Gastroesophageal sphincter (tissue), 4 donors: ENCODE measurements at regions not wholly inside any gene's neighbourhood (a gene's known extent, or its start where the extent isn't known, plus 50 kb on each side); places are given as distances from the start of the nearest gene placed in this dataset.
A peak's percentile ranks its signal among the peaks of the same experiment; 100 is the strongest.

Source experiments
- ATAC-seq: fragments of 150-250 bp; one replicate; pipeline ENCODE4 v1.9.1; 2016; ENCODE audit warnings: mild to moderate bottlenecking, moderate library complexity
- H3K27ac ChIP-seq, 4 donors: fragments of 200-600 bp; sonication (generic) in 3 of 4; 1 replicate in 3 of 4; 2 replicates in 1 of 4; pipeline ENCODE4 v1.5.1; 2016 to 2019
- H3K27me3 ChIP-seq: fragments of 200-600 bp; sonication (generic); one replicate; pipeline ENCODE4 v1.5.1; 2019
- H3K36me3 ChIP-seq, 2 donors: fragments of 200-600 bp; sonication (generic); one replicate each; pipeline ENCODE4 v1.5.1; 2019; ENCODE audit warnings: control low read depth in 1 of 2
- H3K4me1 ChIP-seq, 3 donors: fragments of 200-600 bp; sonication (generic); 1 replicate in 2 of 3; 2 replicates in 1 of 3; pipeline ENCODE4 v1.5.1; 2016 to 2019; ENCODE audit warnings: control low read depth in 2 of 3
- H3K4me3 ChIP-seq, 2 donors: fragments of 200-600 bp; sonication (generic); one replicate each; pipeline ENCODE4 v1.5.1; 2019; ENCODE audit warnings: mild to moderate bottlenecking in 1 of 2, moderate library complexity in 1 of 2
- H3K9me3 ChIP-seq, 3 donors: fragments of 200-600 bp; sonication (generic); one replicate each; pipeline ENCODE4 v1.5.1; 2017 to 2019; ENCODE audit warnings: control low read depth in 2 of 3
- EP300 ChIP-seq: sonication (generic); formaldehyde crosslinking; IDR thresholded peaks from one replicate; pipeline ENCODE4 v1.6.1; 2017; ENCODE audit warnings: antibody characterized with exemption, mild to moderate bottlenecking
- POLR2A ChIP-seq, 2 donors: fragments of 450-650 bp; IDR thresholded peaks; one replicate each; pipeline ENCODE4 v1.6.1; 2017; ENCODE audit warnings: antibody characterized with exemption in 2 of 2, mild to moderate bottlenecking in 2 of 2, moderate library complexity in 1 of 2
- POLR2AphosphoS5 ChIP-seq: sonication (generic); formaldehyde crosslinking; IDR thresholded peaks from one replicate; pipeline ENCODE4 v1.6.1; 2017; ENCODE audit warnings: antibody characterized with exemption
- whole genome bisulfite sequencing, 2 donors: methylation state at CpG; one replicate each; pipeline ENCODE4 v1.1.5; 2018; ENCODE audit warnings: low coverage in 1 of 2; 5-methylcytosine and 5-hydroxymethylcytosine counted together
- TF ChIP-seq, protein P1 (sequence below), 4 experiments: fragments of 200-600 bp in 2 of 4; fragments of 450-650 bp in 2 of 4; sonication (generic) in 1 of 4; IDR thresholded peaks; one replicate each; pipeline ENCODE4 v1.5.1; 2017 to 2019; ENCODE audit warnings: antibody characterized with exemption in 4 of 4, mild to moderate bottlenecking in 2 of 4, moderate library complexity in 2 of 4

DNA sequence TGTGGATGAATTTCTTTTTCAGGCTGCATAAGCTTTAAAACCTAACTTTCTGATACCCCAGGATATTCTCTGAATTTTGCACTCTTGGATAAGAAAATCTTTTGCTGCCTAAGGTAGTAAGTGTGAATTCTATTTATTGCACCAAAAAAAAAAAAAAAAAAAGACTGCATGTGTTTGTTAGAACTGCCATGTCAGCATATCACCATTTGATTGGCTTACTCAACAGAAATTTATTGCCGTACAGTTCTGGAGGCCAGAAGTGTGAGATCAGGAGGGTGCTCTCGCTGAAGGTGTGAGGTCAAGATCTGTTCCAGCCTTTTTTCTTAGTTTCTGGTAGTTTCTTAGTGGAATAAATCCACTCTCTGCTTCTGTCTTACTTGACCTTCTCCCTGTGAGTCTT, 1250.0 kb upstream of the PRKX start:
- Histone ChIP-seq H3K4me3 (no peak overlapping the region), H3K27ac (no peak overlapping the region), H3K4me1 (no peaks in the 10 kb centered on the region), H3K36me3 (no peaks in the 10 kb centered on the region), H3K9me3 (no peaks in the 10 kb centered on the region), H3K27me3 (no peaks in the 10 kb centered on the region)
- WGBS, 2 donors: 75 to 88% methylated on average over 2 of the region's 2 CpGs
- no peak for ATAC-seq
- TF ChIP-seq, protein P1, sequence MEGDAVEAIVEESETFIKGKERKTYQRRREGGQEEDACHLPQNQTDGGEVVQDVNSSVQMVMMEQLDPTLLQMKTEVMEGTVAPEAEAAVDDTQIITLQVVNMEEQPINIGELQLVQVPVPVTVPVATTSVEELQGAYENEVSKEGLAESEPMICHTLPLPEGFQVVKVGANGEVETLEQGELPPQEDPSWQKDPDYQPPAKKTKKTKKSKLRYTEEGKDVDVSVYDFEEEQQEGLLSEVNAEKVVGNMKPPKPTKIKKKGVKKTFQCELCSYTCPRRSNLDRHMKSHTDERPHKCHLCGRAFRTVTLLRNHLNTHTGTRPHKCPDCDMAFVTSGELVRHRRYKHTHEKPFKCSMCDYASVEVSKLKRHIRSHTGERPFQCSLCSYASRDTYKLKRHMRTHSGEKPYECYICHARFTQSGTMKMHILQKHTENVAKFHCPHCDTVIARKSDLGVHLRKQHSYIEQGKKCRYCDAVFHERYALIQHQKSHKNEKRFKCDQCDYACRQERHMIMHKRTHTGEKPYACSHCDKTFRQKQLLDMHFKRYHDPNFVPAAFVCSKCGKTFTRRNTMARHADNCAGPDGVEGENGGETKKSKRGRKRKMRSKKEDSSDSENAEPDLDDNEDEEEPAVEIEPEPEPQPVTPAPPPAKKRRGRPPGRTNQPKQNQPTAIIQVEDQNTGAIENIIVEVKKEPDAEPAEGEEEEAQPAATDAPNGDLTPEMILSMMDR (IDR thresholded peaks at IDR 0.05): no peak
- TF ChIP-seq EP300 (no peak), POLR2AphosphoS5 (no peak), POLR2A (IDR thresholded peaks at IDR 0.05) (no peak)

DNA sequence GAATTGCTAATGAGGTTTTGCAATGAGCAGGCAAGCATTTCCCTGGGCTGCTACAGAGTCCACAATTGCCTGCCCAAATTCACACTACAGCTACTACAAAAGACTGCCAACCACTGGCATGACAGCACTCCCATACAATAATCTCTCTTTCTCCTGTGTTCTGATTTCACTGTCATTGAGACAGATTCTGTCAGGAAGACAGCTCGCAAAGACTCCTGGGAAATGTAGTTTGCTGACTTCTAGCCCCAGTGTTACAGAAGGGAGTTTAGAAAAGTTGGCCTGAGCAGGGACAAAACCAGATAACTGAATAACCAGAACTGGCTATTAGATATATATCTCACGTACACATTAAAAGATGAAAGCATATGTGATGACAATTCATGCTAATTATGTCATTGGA, 1231.3 kb upstream of the PRKX start:
- Histone ChIP-seq H3K4me1 (no peaks in the 10 kb centered on the region), H3K36me3 (no peaks in the 10 kb centered on the region), H3K9me3 (no peaks in the 10 kb centered on the region), H3K27ac (no peak overlapping the region), H3K27me3 (no peaks in the 10 kb centered on the region), H3K4me3 (no peak overlapping the region)
- ATAC-seq: no peak
- WGBS, 2 donors: 33 to 90% methylated on average over 1 of the region's 2 CpGs
- TF ChIP-seq, protein P1 (IDR thresholded peaks at IDR 0.05): no peak

DNA sequence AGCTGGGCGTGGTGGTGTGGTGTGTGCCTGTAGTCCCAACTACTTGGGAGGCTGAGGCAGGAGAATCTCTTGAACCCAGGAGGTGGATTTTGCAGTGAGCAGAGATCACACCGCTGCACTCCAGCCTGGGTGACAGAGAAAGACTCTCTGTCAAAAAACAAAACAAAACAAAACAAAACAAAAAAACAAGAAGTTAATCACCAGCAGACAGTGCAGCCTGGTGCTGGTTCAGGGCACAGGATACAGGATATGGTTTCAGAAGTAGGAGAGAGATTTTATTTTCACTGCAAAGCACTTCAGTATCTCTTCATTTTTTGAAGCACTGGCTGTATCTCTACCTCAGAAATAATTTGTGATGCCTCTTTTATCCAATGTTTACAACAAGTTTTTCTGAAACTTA, 1222.9 kb upstream of the PRKX start:
- TF ChIP-seq EP300: no peak
- no peak for TF ChIP-seq POLR2A (IDR thresholded peaks at IDR 0.05)
- Histone ChIP-seq H3K36me3 (no peaks in the 10 kb centered on the region), H3K4me3 (no peak overlapping the region), H3K27ac (no peak overlapping the region), H3K4me1 (no peaks in the 10 kb centered on the region), H3K27me3 (no peaks in the 10 kb centered on the region), H3K9me3 (no peaks in the 10 kb centered on the region)
- ATAC-seq: no peak
- 75 to 100% methylated on average over 1 of the region's 2 CpGs for WGBS, 2 donors

DNA sequence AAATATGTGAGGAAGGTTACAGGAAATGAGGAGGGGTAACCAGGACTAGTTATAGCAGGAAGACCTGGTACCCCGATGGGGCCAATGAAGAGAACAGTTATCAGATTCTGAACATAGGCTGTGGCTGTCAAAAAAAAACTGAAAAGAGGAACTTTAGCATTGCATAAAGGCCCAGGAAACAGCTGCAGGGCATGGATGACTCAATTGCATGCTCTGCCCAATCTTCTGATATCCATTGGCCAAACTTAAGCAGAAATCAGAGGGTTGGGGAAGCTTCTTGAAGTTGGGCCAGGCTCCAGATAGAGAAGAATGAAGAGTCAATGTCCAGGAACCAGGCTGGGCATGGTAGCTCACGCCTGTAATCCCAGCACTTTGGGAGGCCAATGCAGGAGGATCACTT, 1222.4 kb upstream of the PRKX start:
- no peak for TF ChIP-seq POLR2A (IDR thresholded peaks at IDR 0.05)
- no peak overlapping the region for H3K27ac ChIP-seq
- no peak overlapping the region for H3K4me3 ChIP-seq
- ATAC-seq: peak; percentile 67
- no peaks in the 10 kb centered on the region for H3K9me3 ChIP-seq
- H3K27me3 ChIP-seq: no peaks in the 10 kb centered on the region
- H3K36me3 ChIP-seq: no peaks in the 10 kb centered on the region
- H3K4me1 ChIP-seq: no peaks in the 10 kb centered on the region
- WGBS, 2 donors: 100% methylated on average over 1 of the region's 2 CpGs; no CpG with 5 or more reads in 1 of the 2 donors

DNA sequence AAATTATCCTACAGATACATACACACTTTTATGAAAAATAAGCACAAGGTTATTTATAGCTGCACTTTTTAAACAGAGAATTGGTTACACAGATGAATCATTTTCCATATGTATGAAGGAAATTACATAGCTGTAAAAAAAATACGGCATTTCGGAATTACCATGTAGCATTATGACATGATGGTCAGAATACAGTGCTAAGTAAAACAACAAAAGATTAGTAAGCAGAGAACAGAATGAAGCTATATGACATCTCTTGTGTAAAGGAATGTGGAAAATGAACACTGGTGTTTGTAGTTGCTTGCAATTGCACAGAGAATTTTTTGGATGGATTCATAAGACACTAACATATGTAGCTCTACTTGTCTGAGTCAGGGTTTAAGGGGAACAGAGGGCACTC, 1222.0 kb upstream of the PRKX start:
- ATAC-seq: no peak
- 52 to 65% methylated on average over 2 of the region's 2 CpGs for WGBS, 2 donors

DNA sequence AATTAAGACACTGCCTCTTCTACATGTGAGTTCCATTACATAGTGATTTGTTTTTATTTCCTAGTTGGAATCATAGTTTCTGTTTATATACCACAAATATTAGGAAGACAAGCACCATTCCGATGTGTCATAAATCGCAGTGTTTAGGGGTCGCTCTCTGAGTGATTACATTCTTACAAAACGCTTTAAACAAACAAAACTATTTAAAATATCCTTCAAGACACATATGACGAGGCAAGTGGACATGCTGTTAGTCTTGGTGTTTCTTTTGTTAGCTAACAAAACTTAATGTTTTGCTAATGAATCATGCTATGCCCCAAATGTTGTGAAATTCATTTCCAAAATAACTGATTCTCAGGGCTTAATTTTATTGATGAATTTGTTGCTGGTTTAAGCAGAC, 1219.3 kb upstream of the PRKX start:
- WGBS, 2 donors: 11 to 31% methylated on average over 5 of the region's 5 CpGs
- ATAC-seq: no peak

More for the DNA sequence above, 1222.0 kb upstream of the PRKX start:
- TF ChIP-seq, protein P1 (IDR thresholded peaks at IDR 0.05): no peak
- TF ChIP-seq EP300: no peak
- TF ChIP-seq POLR2A (IDR thresholded peaks at IDR 0.05): no peak
- no peak for TF ChIP-seq POLR2AphosphoS5
- H3K9me3 ChIP-seq: no peaks in the 10 kb centered on the region
- H3K36me3 ChIP-seq: no peaks in the 10 kb centered on the region
- no peaks in the 10 kb centered on the region for H3K4me1 ChIP-seq
- no peak overlapping the region for H3K4me3 ChIP-seq
- H3K27me3 ChIP-seq: no peaks in the 10 kb centered on the region
- no peak overlapping the region for H3K27ac ChIP-seq

DNA sequence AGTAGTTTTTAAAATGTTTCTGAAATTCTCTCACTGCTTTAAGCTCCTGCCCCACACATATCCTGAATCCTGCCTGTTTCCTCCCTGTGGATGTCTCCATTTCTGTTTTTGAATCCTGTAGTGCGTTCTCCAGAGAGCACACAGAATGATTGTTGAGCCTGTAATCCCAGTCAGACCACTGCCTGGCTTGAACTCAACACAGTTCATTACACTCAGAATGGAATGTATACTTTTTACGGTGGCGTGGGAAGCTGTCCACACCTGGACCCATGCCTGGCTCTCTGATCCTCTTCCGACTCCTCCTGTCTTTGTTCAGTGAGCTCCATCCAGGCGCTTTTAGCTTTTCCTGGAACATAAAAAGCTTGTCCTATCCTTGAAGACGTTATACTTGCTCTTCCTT, 1217.0 kb upstream of the PRKX start:
- Histone ChIP-seq H3K36me3 (no peaks in the 10 kb centered on the region), H3K4me1 (no peaks in the 10 kb centered on the region), H3K27ac (peak overlapping the region in 2 of 4 donors; percentile 24 to 26), H3K9me3 (no peaks in the 10 kb centered on the region), H3K4me3 (no peak overlapping the region), H3K27me3 (no peaks in the 10 kb centered on the region)
- TF ChIP-seq POLR2AphosphoS5: no peak
- no peak for TF ChIP-seq EP300
- no peak for TF ChIP-seq POLR2A (IDR thresholded peaks at IDR 0.05)
- TF ChIP-seq, protein P1 (IDR thresholded peaks at IDR 0.05): no peak
- whole genome bisulfite sequencing, 2 donors: 27 to 40% methylated on average over 3 of the region's 6 CpGs
- no peak for ATAC-seq

More for the DNA sequence above, 1219.3 kb upstream of the PRKX start:
- Histone ChIP-seq H3K9me3 (no peaks in the 10 kb centered on the region), H3K27ac (no peak overlapping the region), H3K27me3 (no peaks in the 10 kb centered on the region), H3K36me3 (no peaks in the 10 kb centered on the region), H3K4me3 (no peak overlapping the region), H3K4me1 (no peaks in the 10 kb centered on the region)
- no peak for TF ChIP-seq POLR2AphosphoS5
- no peak for TF ChIP-seq EP300
